Small intestine (tissue), 7 donors: ENCODE measurements at regions not wholly inside any gene's neighbourhood (a gene's known extent, or its start where the extent isn't known, plus 50 kb on each side); places are given as distances from the start of the nearest gene placed in this dataset.

Experiments used
- DNase-seq, 2 donors: peaks; one replicate each; pipeline versions ENCODE4 v3.0.0 to v3.0.0-alpha.2; 2013
- FAIRE-seq: peaks from 2 replicates; lab custom pipeline; 2012; peaks lifted over from hg19 to GRCh38; lab: Jason Lieb, UNC
- H3K27ac ChIP-seq, 3 donors: one replicate each; pipeline ENCODE4 v1.5.1; 2013; ENCODE audit warnings: low read length in 2 of 3, mild to moderate bottlenecking in 2 of 3, control low read depth in 1 of 3, inconsistent platforms in 1 of 3, low read depth in 1 of 3, moderate library complexity in 1 of 3
- H3K27me3 ChIP-seq, 3 donors: one replicate each; pipeline ENCODE4 v1.6.1; 2013; ENCODE audit warnings: low read length in 3 of 3, inconsistent platforms in 1 of 3; ENCODE audit not compliant: control insufficient read depth in 3 of 3, insufficient read depth in 3 of 3
- H3K36me3 ChIP-seq, 3 donors: one replicate each; pipeline ENCODE4 v1.6.1; 2013; ENCODE audit warnings: low read length in 3 of 3, inconsistent platforms in 1 of 3, low read depth in 1 of 3, mild to moderate bottlenecking in 1 of 3, moderate library complexity in 1 of 3; ENCODE audit not compliant: control insufficient read depth in 3 of 3, insufficient read depth in 2 of 3
- H3K4me1 ChIP-seq, 3 donors: one replicate each; pipeline ENCODE4 v1.6.1; 2013; ENCODE audit warnings: low read length in 2 of 3, inconsistent platforms in 1 of 3, low read depth in 1 of 3, mild to moderate bottlenecking in 1 of 3, moderate library complexity in 1 of 3; ENCODE audit not compliant: control insufficient read depth in 3 of 3, insufficient read depth in 2 of 3
- H3K4me3 ChIP-seq, 3 donors: one replicate each; pipeline ENCODE4 v1.5.1; 2013; ENCODE audit warnings: low read length in 3 of 3, control low read depth in 1 of 3, inconsistent platforms in 1 of 3, low read depth in 1 of 3, mild to moderate bottlenecking in 1 of 3, moderate library complexity in 1 of 3
- H3K9me3 ChIP-seq, 2 donors: one replicate each; pipeline ENCODE4 v1.6.1; 2013; ENCODE audit warnings: low read depth in 1 of 2, low read length in 1 of 2; ENCODE audit not compliant: control insufficient read depth in 2 of 2, insufficient read depth in 1 of 2
- WGBS, 3 donors: extraction: QIAGEN DNeasy Blood & Tissue Kit; methylation state at CpG; one replicate each; pipeline ENCODE4 v1.1.7; 2013; 5-methylcytosine and 5-hydroxymethylcytosine counted together
- donor health status: healthy with polysubstance abuse.
- donor health status: control.
- donor health status: control.
- donor health status: Bipolar disorder and iron deficiency.
- donor health status: healthy.

DNA sequence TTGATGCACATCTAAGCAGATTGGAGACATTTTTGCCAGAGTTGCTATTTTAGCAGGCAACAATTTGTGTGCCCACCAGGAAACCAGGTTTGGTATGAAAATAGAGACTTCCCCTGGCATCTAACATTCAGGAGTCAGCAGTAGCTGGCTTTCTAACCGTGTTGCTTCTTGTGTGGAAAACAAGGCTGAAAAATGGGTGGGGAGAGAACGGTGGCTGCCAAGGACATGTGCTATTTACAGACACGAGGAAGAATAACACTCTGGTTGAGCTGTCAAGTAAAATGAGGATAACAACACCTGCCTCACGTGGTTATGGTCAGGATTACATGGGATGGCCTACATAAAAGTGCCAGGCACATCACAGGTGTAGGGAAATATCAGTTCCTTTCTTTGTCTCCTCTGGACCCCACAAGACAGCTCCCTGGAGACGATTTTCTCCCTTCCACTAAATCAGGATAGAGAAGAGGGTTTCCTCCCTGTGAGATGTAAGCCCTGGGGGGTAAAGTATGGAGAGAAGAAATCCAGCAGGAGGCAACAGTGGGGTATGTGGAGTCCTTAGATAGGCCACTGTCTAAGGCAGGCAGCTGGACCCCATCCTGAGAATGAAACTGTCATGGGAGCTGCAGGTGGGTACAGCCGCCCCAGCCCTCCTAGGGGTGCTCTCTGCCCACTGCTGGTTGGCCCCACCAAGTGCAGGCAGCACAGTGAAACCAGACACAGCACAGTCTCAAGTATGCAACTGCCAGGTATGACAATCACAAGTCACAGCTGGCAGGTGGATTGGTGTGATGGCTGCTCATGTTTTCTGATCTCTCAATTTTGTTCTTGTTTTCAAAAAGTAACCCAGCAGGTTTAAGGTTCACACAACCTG lies 80.3 kb downstream of the TENT5C start:
- H3K27ac ChIP-seq: peak overlapping the region in 1 of 3 donors; percentile 32
- H3K36me3 ChIP-seq: no peaks in the 10 kb centered on the region
- 56 to 68% (median 62%) methylated on average over 6 of the region's 6 CpGs for WGBS, 3 donors
- H3K27me3 ChIP-seq: peaks cover 0 to 3% (median 0%) of the 10 kb centered on the region in 3 donors
- FAIRE-seq: no peak
- H3K9me3 ChIP-seq: no peaks in the 10 kb centered on the region
- no peaks in the 10 kb centered on the region for H3K4me1 ChIP-seq
- no peak for DNase-seq
- H3K4me3 ChIP-seq: no peak overlapping the region

DNA sequence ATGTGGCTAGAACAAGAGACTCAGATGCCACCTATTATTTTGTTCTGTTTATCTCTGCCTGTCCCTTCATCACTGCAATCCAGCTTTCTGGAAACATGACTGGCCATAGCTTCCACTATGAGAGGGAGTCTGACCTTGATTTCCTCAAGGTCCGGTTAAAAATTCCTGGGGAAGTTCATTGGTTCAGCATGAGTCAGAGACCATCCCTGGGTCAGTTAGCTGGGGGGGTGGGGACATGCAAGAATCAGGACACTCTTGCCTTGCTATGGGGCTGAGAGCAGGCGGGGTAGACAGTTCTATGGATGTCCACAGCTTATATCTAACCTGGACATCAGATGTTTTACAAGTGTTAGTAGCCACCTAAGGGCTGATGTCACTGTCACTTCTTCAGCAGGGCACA lies 81.1 kb downstream of the TENT5C start:
- 65 to 71% (median 68%) methylated on average over 2 of the region's 2 CpGs for WGBS, 3 donors
- peak overlapping the region in 1 of 3 donors; percentile 41 for H3K27ac ChIP-seq
- no peaks in the 10 kb centered on the region for H3K36me3 ChIP-seq
- no peaks in the 10 kb centered on the region for H3K9me3 ChIP-seq
- H3K27me3 ChIP-seq: peaks cover 0 to 3% (median under 1%) of the 10 kb centered on the region in 3 donors
- no peak for DNase-seq
- H3K4me1 ChIP-seq: no peaks in the 10 kb centered on the region
- FAIRE-seq: no peak
- no peak overlapping the region for H3K4me3 ChIP-seq

DNA sequence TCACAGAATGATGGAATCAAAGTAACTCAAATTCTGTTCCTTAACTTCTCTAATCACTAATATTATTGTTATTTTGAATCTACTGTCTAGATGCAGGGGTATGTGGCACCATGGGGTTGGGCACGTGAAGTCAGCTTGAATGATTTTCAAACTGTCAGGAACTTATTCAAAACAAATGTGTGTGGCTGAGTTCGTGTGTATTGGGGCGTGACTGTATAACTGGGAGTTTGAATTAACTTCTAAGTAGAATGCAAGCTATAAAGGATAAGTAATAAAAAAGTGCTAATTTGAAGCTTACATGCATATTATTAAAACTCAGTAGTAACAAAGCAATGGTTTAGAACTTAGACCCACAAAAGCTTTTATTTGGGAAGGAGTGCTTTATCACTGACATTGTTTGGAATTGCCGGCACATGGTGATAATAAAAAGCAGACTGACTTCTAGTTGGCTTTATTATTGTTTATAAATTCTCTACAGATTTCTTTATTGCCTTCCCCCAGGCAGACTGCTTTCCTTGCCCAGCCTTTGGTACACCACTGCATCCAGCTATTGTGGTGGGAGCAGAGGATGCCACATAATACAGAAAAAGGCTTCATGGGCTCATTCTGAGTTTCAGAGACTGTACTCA lies 84.3 kb downstream of the TENT5C start:
- Histone ChIP-seq H3K27ac (no peak overlapping the region), H3K9me3 (no peaks in the 10 kb centered on the region), H3K36me3 (no peaks in the 10 kb centered on the region), H3K4me1 (no peaks in the 10 kb centered on the region), H3K27me3 (peaks cover 0 to 5% (median 2%) of the 10 kb centered on the region in 3 donors), H3K4me3 (no peak overlapping the region)
- DNase-seq (no peak), FAIRE-seq (no peak)
- 28 to 43% (median 33%) methylated on average over 4 of the region's 4 CpGs for WGBS, 3 donors

DNA sequence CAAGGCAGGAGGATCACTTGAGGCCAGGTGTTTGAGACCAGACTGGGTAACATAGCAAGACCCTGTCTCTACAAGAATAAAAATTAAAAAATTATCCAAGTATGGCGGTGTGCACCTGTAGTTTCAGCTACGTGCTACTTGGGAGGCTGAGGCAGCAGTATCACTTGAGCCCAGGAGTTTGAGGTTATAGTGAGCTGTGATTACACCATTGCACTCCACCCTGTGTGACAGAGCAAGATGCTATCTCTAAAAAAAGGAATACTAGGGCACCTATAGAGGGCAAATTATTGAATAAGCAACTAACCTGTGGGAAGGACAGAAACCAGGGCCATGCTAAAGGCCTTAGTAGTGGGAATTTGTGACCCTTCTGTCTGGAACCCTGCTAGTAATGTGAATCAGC lies 86.1 kb downstream of the TENT5C start:
- WGBS, 3 donors: 84 to 93% (median 88%) methylated on average over 2 of the region's 2 CpGs
- DNase-seq: no peak

DNA sequence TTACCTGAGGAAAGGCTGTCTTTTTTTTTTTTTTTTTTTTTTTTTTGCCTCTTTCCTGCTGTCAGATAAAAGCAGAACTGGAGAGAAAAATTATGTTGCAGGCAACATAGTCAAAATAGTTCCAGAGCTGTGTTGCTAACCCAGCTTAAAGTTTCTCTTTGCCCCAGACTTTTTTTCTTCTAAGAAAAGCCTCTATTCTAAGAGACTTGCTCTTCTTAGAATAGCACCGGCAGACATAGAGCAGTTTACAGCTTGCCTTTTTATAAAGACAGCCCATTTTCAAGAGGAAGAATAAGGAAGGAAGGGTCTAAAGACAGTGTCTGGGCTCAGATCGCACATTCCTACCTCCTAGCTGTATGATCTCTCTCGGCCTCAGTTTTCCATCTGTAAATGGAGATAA lies 88.7 kb downstream of the TENT5C start:
- peaks cover 0 to 5% (median 2%) of the 10 kb centered on the region in 3 donors for H3K27me3 ChIP-seq
- no peak for FAIRE-seq
- WGBS, 3 donors: 76 to 81% (median 78%) methylated on average over 3 of the region's 3 CpGs
- no peak overlapping the region for H3K27ac ChIP-seq
- H3K36me3 ChIP-seq: no peaks in the 10 kb centered on the region
- no peak overlapping the region for H3K4me3 ChIP-seq
- no peaks in the 10 kb centered on the region for H3K9me3 ChIP-seq
- DNase-seq: no peak
- no peaks in the 10 kb centered on the region for H3K4me1 ChIP-seq

More for the DNA sequence above, 86.1 kb downstream of the TENT5C start:
- Histone ChIP-seq H3K4me3 (no peak overlapping the region), H3K27me3 (peaks cover 0 to 5% (median 2%) of the 10 kb centered on the region in 3 donors), H3K36me3 (no peaks in the 10 kb centered on the region), H3K4me1 (no peaks in the 10 kb centered on the region), H3K27ac (no peak overlapping the region), H3K9me3 (no peaks in the 10 kb centered on the region)
- FAIRE-seq: no peak

DNA sequence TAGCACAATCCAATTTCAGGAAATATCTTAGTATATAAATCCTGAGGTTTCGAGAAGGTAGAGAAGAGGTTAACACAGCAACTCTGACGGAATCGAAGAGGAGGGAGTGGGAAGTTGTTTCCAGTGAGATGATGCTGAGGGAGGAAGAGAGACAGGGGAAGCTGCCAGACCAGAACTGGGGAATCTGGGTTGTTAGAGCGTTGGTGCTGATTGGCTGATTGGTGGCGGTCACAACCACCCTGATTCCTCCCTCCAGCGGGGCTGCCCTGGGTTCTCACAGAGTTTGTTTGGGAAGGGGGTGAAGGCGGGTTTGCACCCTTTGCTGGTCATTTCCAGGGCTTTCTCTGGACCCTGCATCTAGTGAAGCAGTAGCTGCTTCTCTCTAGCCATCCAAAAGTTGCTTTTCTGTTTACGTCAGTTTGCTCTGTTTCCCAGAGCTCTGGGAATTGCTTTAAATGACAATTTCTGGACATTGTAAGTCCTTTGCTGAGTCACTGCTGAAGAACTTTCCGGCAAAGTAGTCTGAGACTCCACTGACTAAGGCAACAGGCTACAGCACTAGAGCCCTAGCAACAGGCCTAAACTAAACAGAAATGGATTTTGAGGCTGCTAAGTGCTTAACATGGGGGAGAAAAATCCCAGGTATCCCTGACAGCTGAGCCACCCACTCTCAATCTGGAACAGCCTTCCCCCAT lies 90.1 kb downstream of the TENT5C start:
- FAIRE-seq (no peak), DNase-seq (no peak)
- Histone ChIP-seq H3K4me1 (no peaks in the 10 kb centered on the region), H3K4me3 (no peak overlapping the region), H3K27ac (peak overlapping the region in 1 of 3 donors; percentile 78), H3K27me3 (peaks cover 0 to 2% (median 2%) of the 10 kb centered on the region in 3 donors), H3K36me3 (no peaks in the 10 kb centered on the region), H3K9me3 (no peaks in the 10 kb centered on the region)
- WGBS, 3 donors: 46 to 78% (median 69%) methylated on average over 9 of the region's 9 CpGs

DNA sequence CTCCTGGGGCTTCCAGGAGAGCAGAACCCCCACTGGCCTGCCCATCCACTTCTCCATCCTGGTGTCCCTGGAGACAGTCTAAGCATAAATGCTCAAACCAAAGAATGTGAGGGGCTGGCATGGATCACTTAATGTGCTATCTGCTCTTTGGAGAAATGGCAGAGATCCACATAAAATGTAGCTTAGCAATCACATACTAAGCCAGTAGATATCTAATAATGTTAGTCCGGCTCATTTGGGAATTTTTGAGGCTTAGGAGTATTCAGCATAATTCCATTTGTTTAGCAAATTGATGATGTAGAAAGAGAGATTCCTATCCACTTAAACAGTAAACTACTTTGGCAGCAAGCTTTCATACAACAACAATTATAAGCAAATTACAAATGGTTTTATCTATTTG lies 90.7 kb downstream of the TENT5C start:
- H3K4me3 ChIP-seq: no peak overlapping the region
- FAIRE-seq (no peak), DNase-seq (no peak)
- H3K27ac ChIP-seq: peak overlapping the region in 1 of 3 donors; percentile 78
- 60 to 89% (median 84%) methylated on average over 1 of the region's 1 CpG for WGBS, 3 donors
- H3K27me3 ChIP-seq: peaks cover 0 to 2% (median 2%) of the 10 kb centered on the region in 3 donors
- no peaks in the 10 kb centered on the region for H3K36me3 ChIP-seq
- H3K4me1 ChIP-seq: no peaks in the 10 kb centered on the region
- no peaks in the 10 kb centered on the region for H3K9me3 ChIP-seq

DNA sequence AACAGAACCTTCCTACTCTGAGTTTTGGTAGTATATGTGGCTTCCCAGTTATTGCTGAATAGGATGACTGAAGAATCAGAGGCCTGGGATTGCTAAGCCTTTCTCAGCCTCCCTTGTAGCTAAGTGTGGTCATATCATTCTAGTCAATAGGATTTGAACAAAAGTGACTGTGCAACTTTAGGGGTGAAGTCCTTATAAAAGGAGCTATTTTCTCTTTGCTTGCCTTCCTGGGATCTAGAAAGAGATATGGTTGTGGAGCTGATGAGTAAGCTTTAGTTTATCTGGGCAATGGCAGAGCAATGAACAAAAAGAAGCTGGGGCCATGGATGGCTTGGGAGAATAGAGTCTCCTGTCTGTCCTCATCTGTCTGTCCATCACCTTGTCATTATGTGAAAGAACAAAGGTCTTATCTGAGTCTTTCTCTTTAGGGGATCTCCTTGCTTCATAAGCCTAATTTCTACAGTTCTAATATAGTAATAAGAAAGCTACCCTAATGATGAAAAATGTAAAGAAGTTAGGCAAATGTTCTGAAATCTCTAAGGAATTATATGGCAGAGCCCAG lies 91.5 kb downstream of the TENT5C start:
- DNase-seq (no peak), FAIRE-seq (no peak)
- H3K4me3 ChIP-seq: no peak overlapping the region
- no peaks in the 10 kb centered on the region for H3K36me3 ChIP-seq
- H3K9me3 ChIP-seq: no peaks in the 10 kb centered on the region
- H3K27me3 ChIP-seq: no peaks in the 10 kb centered on the region
- H3K4me1 ChIP-seq: no peaks in the 10 kb centered on the region
- no peak overlapping the region for H3K27ac ChIP-seq
